GM06990 (cell line): ENCODE measurements at regions not wholly inside any gene's neighbourhood (a gene's known extent, or its start where the extent isn't known, plus 50 kb on each side); places are given as distances from the start of the nearest gene placed in this dataset.

Experiments used
- DNase-seq: peaks from one replicate; pipeline ENCODE4 v3.0.0-alpha.2; 2011; ENCODE audit not compliant: insufficient read length; ENCODE audit errors: extremely low read depth
- H3K27me3 ChIP-seq: replicated peaks from 2 replicates; pipeline ENCODE4 v1.6.0; 2011; ENCODE audit warnings: low read length; ENCODE audit not compliant: control insufficient read depth, insufficient read depth
- H3K36me3 ChIP-seq: 2 replicates; pipeline ENCODE4 v1.5.1; 2011; ENCODE audit warnings: low read length; ENCODE audit not compliant: control insufficient read depth, insufficient read depth
- H3K4me3 ChIP-seq: replicated peaks from 2 replicates; pipeline ENCODE4 v1.5.1; 2011; ENCODE audit warnings: low read depth, mild to moderate bottlenecking, control low read depth, low read length
- CTCF ChIP-seq: IDR thresholded peaks from 2 replicates; pipeline ENCODE4 v1.5.1; 2011; ENCODE audit warnings: low read length, control low read depth, mild to moderate bottlenecking, inconsistent platforms; ENCODE audit not compliant: insufficient read depth, poor library complexity, severe bottlenecking

DNA sequence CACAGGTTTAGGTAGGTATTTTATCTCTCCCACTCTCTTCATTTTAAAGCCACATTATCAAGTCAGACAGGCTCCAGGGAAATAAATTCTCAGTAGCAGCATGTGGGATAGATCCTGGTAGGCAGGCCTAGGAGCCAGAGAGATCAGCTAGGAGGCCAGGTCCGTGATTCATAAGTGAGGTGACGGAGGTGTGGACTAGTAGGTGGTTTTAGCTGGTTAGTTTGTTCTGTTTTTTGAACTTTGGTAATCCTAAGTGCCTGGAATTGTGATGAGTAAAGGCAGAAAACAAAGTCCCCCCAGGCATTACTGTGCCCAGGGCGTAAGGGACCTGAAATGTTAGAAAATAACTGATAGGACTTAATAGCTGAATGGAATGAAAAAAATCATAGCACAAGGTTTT, 53.6 kb upstream of the E2F3 start:
- Histone ChIP-seq H3K4me3 (no peak overlapping the region), H3K27me3 (no peaks in the 10 kb centered on the region; the same call in 1 of the 2 replicates), H3K36me3 (no peaks in the 10 kb centered on the region)
- TF ChIP-seq CTCF, result no peak
- no peak for DNase-seq

- no peaks in the 10 kb centered on the region for H3K36me3 ChIP-seq
- no peaks in the 10 kb centered on the region; the same call in 1 of the 2 replicates for H3K27me3 ChIP-seq
- no peak for TF ChIP-seq CTCF
- no peak overlapping the region for H3K4me3 ChIP-seq
- DNase-seq, result no peak
These were observed 52.5 kb upstream of the E2F3 start for GRCh38 chr6:20349225-20349624.

DNA sequence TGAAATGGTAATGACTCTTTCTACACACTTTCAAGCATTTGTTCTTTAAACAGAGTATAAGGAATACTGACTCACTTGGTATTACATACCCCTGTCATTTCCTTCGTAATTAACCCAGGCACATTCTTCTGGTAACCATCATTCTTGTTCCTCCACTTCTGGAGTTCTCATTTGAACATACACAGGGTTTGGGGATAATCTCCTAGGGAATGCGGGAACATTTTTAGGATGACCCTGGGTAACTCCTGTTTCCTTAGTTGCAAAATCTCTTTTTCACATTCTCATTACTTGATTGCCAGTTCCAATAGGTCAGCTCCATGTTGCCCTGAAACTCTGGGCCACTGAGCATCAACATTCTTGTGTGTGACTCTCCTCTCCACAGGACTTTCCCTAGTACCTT, 51.5 kb upstream of the E2F3 start:
- no peak overlapping the region for H3K4me3 ChIP-seq
- H3K36me3 ChIP-seq, result no peaks in the 10 kb centered on the region
- no peak for TF ChIP-seq CTCF
- DNase-seq, result no peak
- no peaks in the 10 kb centered on the region; the same call in 1 of the 2 replicates for H3K27me3 ChIP-seq

GRCh38 chr6:20351534-20351933, 50.1 kb upstream of the E2F3 start:
- TF ChIP-seq CTCF, result no peak
- no peaks in the 10 kb centered on the region; the same call in 1 of the 2 replicates for H3K27me3 ChIP-seq
- no peaks in the 10 kb centered on the region for H3K36me3 ChIP-seq
- H3K4me3 ChIP-seq, result no peak overlapping the region
- DNase-seq, result no peak
